WTC11 (cell line): ENCODE measurements at regions not wholly inside any gene's neighbourhood (a gene's known extent, or its start where the extent isn't known, plus 50 kb on each side); places are given as distances from the start of the nearest gene placed in this dataset.

ENCODE experiments used
- ATAC-seq: fragments of 200-7000 bp; cut with Tn5 transposase; 2 replicates; pipeline ENCODE4 v1.10.0; 2021; ENCODE audit warnings: mild to moderate bottlenecking, moderate library complexity
- CTCF ChIA-PET: fragments of 300-600 bp; sonication (Branson Sonifier 250); formaldehyde crosslinking; loops from one replicate; lab custom pipeline; 2021; ENCODE audit warnings: antibody characterized with exemption; lab: Charles Lee
- POLR2A ChIA-PET: fragments of 350-600 bp; sonication (Branson Sonifier 250); formaldehyde crosslinking; loops from one replicate; lab custom pipeline; 2021; ENCODE audit warnings: antibody characterized with exemption; lab: Charles Lee
- DNase-seq: peaks from one replicate; pipeline ENCODE4 v3.0.0; 2021; ENCODE audit warnings: low spot score
- H3K27ac Mint-ChIP-seq: 2 replicates; pipeline ENCODE4 v1.8.0; 2021; ENCODE audit warnings: mixed read lengths
- H3K27me3 Mint-ChIP-seq: 2 replicates; pipeline ENCODE4 v1.8.0; 2021; ENCODE audit warnings: low read depth, mild to moderate bottlenecking, moderate library complexity, mixed read lengths
- H3K36me3 Mint-ChIP-seq: 2 replicates; pipeline ENCODE4 v1.8.0; 2021; ENCODE audit warnings: mixed read lengths
- H3K4me1 Mint-ChIP-seq: 2 replicates; pipeline ENCODE4 v1.8.0; 2022; ENCODE audit warnings: mixed read lengths
- H3K4me3 Mint-ChIP-seq: 2 replicates; pipeline ENCODE4 v1.8.0; 2021; ENCODE audit warnings: mild to moderate bottlenecking, moderate library complexity, mixed read lengths
- H3K9me3 Mint-ChIP-seq: 2 replicates; pipeline ENCODE4 v1.8.0; 2021; ENCODE audit warnings: mixed read lengths
- ATF6 ChIP-seq: sonication (generic); formaldehyde crosslinking; IDR thresholded peaks from 2 replicates; pipeline ENCODE4 v1.8.1; 2023; ENCODE audit warnings: mild to moderate bottlenecking, missing genetic modification reagents
- E2F1 ChIP-seq: sonication (generic); formaldehyde crosslinking; IDR thresholded peaks from 2 replicates; pipeline ENCODE4 v1.8.0; 2022; ENCODE audit warnings: mild to moderate bottlenecking, missing genetic modification reagents
- ERG ChIP-seq: fragments of 250-450 bp; sonication (Bioruptor Pico); IDR thresholded peaks from 2 replicates; pipeline ENCODE4 v1.8.0; 2021; ENCODE audit warnings: mild to moderate bottlenecking
- FOXP1 ChIP-seq: sonication (generic); formaldehyde crosslinking; IDR thresholded peaks from 2 replicates; pipeline ENCODE4 v1.8.0; 2022; ENCODE audit warnings: missing genetic modification reagents, mild to moderate bottlenecking, moderate library complexity, borderline replicate concordance
- FOXP4 ChIP-seq: sonication (generic); formaldehyde crosslinking; IDR thresholded peaks from 2 replicates; pipeline ENCODE4 v1.8.0; 2022; ENCODE audit warnings: mild to moderate bottlenecking, missing genetic modification reagents
- HMGXB4 ChIP-seq: sonication (generic); formaldehyde crosslinking; IDR thresholded peaks from 2 replicates; pipeline ENCODE4 v1.8.1; 2023; ENCODE audit warnings: mild to moderate bottlenecking, moderate library complexity, missing genetic modification reagents
- KAT7 ChIP-seq: sonication (generic); formaldehyde crosslinking; IDR thresholded peaks from 2 replicates; pipeline ENCODE4 v1.8.1; 2023; ENCODE audit warnings: missing genetic modification reagents, mild to moderate bottlenecking, borderline replicate concordance
- MYBL2 ChIP-seq: sonication (generic); formaldehyde crosslinking; IDR thresholded peaks from 2 replicates; pipeline ENCODE4 v1.8.1; 2023; ENCODE audit warnings: mild to moderate bottlenecking, moderate library complexity, missing genetic modification reagents
- NFE2L1 ChIP-seq: sonication (generic); formaldehyde crosslinking; IDR thresholded peaks from 2 replicates; pipeline ENCODE4 v1.8.1; 2023; ENCODE audit warnings: missing genetic modification reagents
- NFYB ChIP-seq: sonication (generic); formaldehyde crosslinking; conservative IDR thresholded peaks from 2 replicates; pipeline ENCODE4 v1.8.0; 2022; ENCODE audit warnings: low read depth, missing genetic modification reagents
- SMAD3 ChIP-seq: sonication (generic); formaldehyde crosslinking; IDR thresholded peaks from 2 replicates; pipeline ENCODE4 v1.8.0; 2022; ENCODE audit warnings: missing genetic modification reagents, mild to moderate bottlenecking, borderline replicate concordance
- SP1 ChIP-seq: sonication (generic); formaldehyde crosslinking; conservative IDR thresholded peaks from 2 replicates; pipeline ENCODE4 v1.8.1; 2022; ENCODE audit warnings: missing genetic modification reagents
- ZNF121 ChIP-seq: sonication (generic); formaldehyde crosslinking; IDR thresholded peaks from 2 replicates; pipeline ENCODE4 v1.8.0; 2023; ENCODE audit warnings: missing genetic modification reagents
- ZNF396 ChIP-seq: fragments of 250-450 bp; sonication (Bioruptor Pico); IDR thresholded peaks from 2 replicates; pipeline ENCODE4 v1.8.0; 2021; ENCODE audit warnings: mild to moderate bottlenecking, moderate library complexity, borderline replicate concordance
- ZNF423 ChIP-seq: fragments of 250-450 bp; sonication (Bioruptor Pico); IDR thresholded peaks from 2 replicates; pipeline ENCODE4 v2.1.2; 2022; ENCODE audit warnings: mild to moderate bottlenecking, moderate library complexity
- TF ChIP-seq, protein P1 (sequence below): sonication (generic); formaldehyde crosslinking; IDR thresholded peaks from 2 replicates; pipeline ENCODE4 v1.8.1; 2023; ENCODE audit warnings: mild to moderate bottlenecking, missing genetic modification reagents, borderline replicate concordance
- TF ChIP-seq, protein P2 (sequence below): sonication (generic); formaldehyde crosslinking; conservative IDR thresholded peaks from 2 replicates; pipeline ENCODE4 v1.8.1; 2022; ENCODE audit warnings: mild to moderate bottlenecking, missing genetic modification reagents
- TF ChIP-seq, protein P3 (sequence below): sonication (generic); formaldehyde crosslinking; IDR thresholded peaks from 2 replicates; pipeline ENCODE4 v1.8.1; 2022; ENCODE audit warnings: missing genetic modification reagents, borderline replicate concordance
- TF ChIP-seq, protein P4 (sequence below): fragments of 250-450 bp; sonication (Bioruptor Pico); IDR thresholded peaks from 2 replicates; pipeline ENCODE4 v1.9.0; 2021; ENCODE audit warnings: mild to moderate bottlenecking
- TF ChIP-seq, protein P5 (sequence below): sonication (generic); formaldehyde crosslinking; IDR thresholded peaks from 2 replicates; pipeline ENCODE4 v1.8.0; 2022; ENCODE audit warnings: mild to moderate bottlenecking, missing genetic modification reagents

DNA sequence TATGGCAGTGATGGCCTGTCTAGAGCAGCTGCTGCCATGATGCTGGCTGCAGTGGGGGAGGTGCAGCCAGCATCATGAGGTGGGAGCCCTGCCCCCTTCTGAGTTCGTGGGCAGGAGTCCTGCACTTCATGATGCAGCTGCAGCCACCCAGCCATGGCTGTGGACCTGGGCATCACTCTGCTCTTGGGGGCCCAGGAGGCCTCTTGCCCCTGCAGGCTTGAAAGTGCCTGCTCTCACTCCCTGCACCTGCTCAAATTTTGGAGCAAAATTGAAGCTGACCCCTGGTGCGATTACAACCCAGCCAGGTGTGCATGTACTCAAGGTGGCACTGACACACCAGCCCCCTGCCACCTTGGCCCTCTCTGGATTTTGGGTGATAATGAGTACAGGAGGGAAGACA is 712.9 kb downstream of the NUP35 start:
- H3K4me3 Mint-ChIP-seq: no peak overlapping the region
- ChIA-PET CTCF (no interaction called here), POLR2A (no interaction called here)
- H3K4me1 Mint-ChIP-seq: peaks cover 5% of the 10 kb centered on the region
- no peak for ATAC-seq
- peaks cover 20% of the 10 kb centered on the region for H3K9me3 Mint-ChIP-seq
- no peaks in the 10 kb centered on the region for H3K27me3 Mint-ChIP-seq
- DNase-seq: no peak
- H3K27ac Mint-ChIP-seq: no peak overlapping the region
- H3K36me3 Mint-ChIP-seq: no peaks in the 10 kb centered on the region
- TF ChIP-seq ERG (CRISPR knock-in tag): no peak
- TF ChIP-seq, protein P1, sequence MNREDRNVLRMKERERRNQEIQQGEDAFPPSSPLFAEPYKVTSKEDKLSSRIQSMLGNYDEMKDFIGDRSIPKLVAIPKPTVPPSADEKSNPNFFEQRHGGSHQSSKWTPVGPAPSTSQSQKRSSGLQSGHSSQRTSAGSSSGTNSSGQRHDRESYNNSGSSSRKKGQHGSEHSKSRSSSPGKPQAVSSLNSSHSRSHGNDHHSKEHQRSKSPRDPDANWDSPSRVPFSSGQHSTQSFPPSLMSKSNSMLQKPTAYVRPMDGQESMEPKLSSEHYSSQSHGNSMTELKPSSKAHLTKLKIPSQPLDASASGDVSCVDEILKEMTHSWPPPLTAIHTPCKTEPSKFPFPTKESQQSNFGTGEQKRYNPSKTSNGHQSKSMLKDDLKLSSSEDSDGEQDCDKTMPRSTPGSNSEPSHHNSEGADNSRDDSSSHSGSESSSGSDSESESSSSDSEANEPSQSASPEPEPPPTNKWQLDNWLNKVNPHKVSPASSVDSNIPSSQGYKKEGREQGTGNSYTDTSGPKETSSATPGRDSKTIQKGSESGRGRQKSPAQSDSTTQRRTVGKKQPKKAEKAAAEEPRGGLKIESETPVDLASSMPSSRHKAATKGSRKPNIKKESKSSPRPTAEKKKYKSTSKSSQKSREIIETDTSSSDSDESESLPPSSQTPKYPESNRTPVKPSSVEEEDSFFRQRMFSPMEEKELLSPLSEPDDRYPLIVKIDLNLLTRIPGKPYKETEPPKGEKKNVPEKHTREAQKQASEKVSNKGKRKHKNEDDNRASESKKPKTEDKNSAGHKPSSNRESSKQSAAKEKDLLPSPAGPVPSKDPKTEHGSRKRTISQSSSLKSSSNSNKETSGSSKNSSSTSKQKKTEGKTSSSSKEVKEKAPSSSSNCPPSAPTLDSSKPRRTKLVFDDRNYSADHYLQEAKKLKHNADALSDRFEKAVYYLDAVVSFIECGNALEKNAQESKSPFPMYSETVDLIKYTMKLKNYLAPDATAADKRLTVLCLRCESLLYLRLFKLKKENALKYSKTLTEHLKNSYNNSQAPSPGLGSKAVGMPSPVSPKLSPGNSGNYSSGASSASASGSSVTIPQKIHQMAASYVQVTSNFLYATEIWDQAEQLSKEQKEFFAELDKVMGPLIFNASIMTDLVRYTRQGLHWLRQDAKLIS (CRISPR knock-in tag): no peak
- TF ChIP-seq, protein P2, sequence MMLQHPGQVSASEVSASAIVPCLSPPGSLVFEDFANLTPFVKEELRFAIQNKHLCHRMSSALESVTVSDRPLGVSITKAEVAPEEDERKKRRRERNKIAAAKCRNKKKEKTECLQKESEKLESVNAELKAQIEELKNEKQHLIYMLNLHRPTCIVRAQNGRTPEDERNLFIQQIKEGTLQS (CRISPR knock-in tag): no peak
- TF ChIP-seq, protein P3, sequence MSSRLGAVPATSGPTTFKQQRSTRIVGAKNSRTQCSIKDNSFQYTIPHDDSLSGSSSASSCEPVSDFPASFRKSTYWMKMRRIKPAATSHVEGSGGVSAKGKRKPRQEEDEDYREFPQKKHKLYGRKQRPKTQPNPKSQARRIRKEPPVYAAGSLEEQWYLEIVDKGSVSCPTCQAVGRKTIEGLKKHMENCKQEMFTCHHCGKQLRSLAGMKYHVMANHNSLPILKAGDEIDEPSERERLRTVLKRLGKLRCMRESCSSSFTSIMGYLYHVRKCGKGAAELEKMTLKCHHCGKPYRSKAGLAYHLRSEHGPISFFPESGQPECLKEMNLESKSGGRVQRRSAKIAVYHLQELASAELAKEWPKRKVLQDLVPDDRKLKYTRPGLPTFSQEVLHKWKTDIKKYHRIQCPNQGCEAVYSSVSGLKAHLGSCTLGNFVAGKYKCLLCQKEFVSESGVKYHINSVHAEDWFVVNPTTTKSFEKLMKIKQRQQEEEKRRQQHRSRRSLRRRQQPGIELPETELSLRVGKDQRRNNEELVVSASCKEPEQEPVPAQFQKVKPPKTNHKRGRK (CRISPR knock-in tag): no peak
- TF ChIP-seq, protein P4, sequence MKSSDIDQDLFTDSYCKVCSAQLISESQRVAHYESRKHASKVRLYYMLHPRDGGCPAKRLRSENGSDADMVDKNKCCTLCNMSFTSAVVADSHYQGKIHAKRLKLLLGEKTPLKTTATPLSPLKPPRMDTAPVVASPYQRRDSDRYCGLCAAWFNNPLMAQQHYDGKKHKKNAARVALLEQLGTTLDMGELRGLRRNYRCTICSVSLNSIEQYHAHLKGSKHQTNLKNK (CRISPR knock-in tag): no peak
- no peak for TF ChIP-seq FOXP1 (CRISPR knock-in tag)
- no peak for TF ChIP-seq ATF6 (CRISPR knock-in tag)
- TF ChIP-seq HMGXB4 (CRISPR knock-in tag): no peak
- TF ChIP-seq, protein P5, sequence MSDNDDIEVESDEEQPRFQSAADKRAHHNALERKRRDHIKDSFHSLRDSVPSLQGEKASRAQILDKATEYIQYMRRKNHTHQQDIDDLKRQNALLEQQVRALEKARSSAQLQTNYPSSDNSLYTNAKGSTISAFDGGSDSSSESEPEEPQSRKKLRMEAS (CRISPR knock-in tag): no peak

DNA sequence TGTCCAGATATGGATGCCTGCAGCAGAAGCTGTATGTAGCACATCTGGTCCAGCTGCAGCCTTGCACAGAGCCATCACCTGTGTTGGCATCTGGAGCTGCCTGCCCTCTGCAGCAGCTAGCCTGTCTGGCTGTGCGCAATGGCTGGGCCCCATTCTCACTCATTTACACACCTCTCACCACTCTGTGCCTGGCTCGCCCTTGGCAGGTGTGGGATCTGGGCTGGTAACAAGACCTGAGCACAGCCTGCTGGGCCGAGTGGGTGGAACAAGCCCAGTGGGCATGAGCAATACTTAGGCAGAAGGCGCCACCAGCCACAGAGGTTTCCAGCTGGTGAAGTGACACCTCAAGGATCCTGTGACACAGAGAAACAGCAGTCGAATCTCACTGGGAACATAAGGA is 714.1 kb downstream of the NUP35 start:
- no peak for ATAC-seq
- Mint-ChIP-seq H3K4me1 (peaks cover 5% of the 10 kb centered on the region), H3K27me3 (no peaks in the 10 kb centered on the region), H3K36me3 (no peaks in the 10 kb centered on the region), H3K9me3 (peaks cover 20% of the 10 kb centered on the region), H3K4me3 (no peak overlapping the region), H3K27ac (no peak overlapping the region)
- CTCF ChIA-PET: no interaction called here
- POLR2A ChIA-PET: no interaction called here
- DNase-seq: no peak
- TF ChIP-seq NFYB (CRISPR knock-in tag) (no peak), ZNF396 (CRISPR knock-in tag) (no peak), KAT7 (CRISPR knock-in tag) (no peak), E2F1 (CRISPR knock-in tag) (no peak), MYBL2 (CRISPR knock-in tag) (no peak), ZNF121 (CRISPR knock-in tag) (no peak), FOXP4 (no peak), SP1 (no peak), SMAD3 (CRISPR knock-in tag) (no peak), ZNF423 (CRISPR knock-in tag) (no peak), NFE2L1 (no peak)
